SK-N-SH (cell line): ENCODE measurements at regions not wholly inside any gene's neighbourhood (a gene's known extent, or its start where the extent isn't known, plus 50 kb on each side); places are given as distances from the start of the nearest gene placed in this dataset.

Experiments used
- CTCF ChIA-PET: fragments of 300-600, 350-600 bp; formaldehyde crosslinking; extraction: SDS; loops from one replicate; lab custom pipeline; 2021; lab: Yijun Ruan, JAX
- POLR2A ChIA-PET: fragments of 350-600 bp; sonication (Branson Sonifier 250); formaldehyde crosslinking; extraction: SDS; loops from one replicate; lab custom pipeline; 2020; ENCODE audit warnings: antibody characterized with exemption, inconsistent platforms; lab: Yijun Ruan, JAX
- DNase-seq: peaks from one replicate; pipeline ENCODE4 v3.0.0; 2012
- H2AFZ ChIP-seq: fragments of 200-600 bp; sonication (generic); 2 replicates; pipeline ENCODE4 v1.8.1; 2016; ENCODE audit warnings: antibody characterized with exemption, mild to moderate bottlenecking, low read depth
- H3F3A ChIP-seq: fragments of 200-600 bp; sonication (generic); replicated peaks from 2 replicates; pipeline ENCODE3; 2016; ENCODE audit warnings: antibody characterized with exemption, mild to moderate bottlenecking; ENCODE audit not compliant: insufficient read depth
- H3K27ac ChIP-seq, 2 experiments: fragments of 200-500 bp in 1 of 2; fragments of 200-600 bp in 1 of 2; sonication (Bioruptor generic) in 1 of 2; sonication (generic), shearing (Covaris generic) in 1 of 2; 2 replicates each; pipeline versions ENCODE4 v1.5.1 to v1.6.1; 2014 to 2016; ENCODE audit warnings: low read depth in 2 of 2, inconsistent platforms in 1 of 2, low read length in 1 of 2, mild to moderate bottlenecking in 1 of 2, mixed read lengths in 1 of 2
- H3K27me3 ChIP-seq: fragments of 200-600 bp; sonication (generic), shearing (Covaris generic); 2 replicates; pipeline ENCODE4 v1.6.1; 2016; ENCODE audit warnings: mixed run types; ENCODE audit not compliant: insufficient read depth
- H3K36me3 ChIP-seq, 2 experiments: fragments of 200-500 bp in 1 of 2; fragments of 200-600 bp in 1 of 2; sonication (Bioruptor generic) in 1 of 2; sonication (generic) in 1 of 2; replicated peaks in 1 of 2; 2 replicates each; pipeline versions ENCODE3 to v1.5.1; 2014 to 2016; ENCODE audit warnings: low read length in 1 of 2, mild to moderate bottlenecking in 1 of 2; ENCODE audit not compliant: insufficient read depth in 2 of 2, control insufficient read depth in 1 of 2
- H3K4me1 ChIP-seq, 2 experiments: fragments of 200-500 bp in 1 of 2; fragments of 200-600 bp in 1 of 2; sonication (Bioruptor generic) in 1 of 2; sonication (generic), shearing (Covaris generic) in 1 of 2; 2 replicates each; pipeline versions ENCODE4 v1.5.1 to v1.6.1; 2014 to 2016; ENCODE audit warnings: low read depth in 1 of 2, low read length in 1 of 2, mixed run types in 1 of 2; ENCODE audit not compliant: insufficient read depth in 2 of 2, control insufficient read depth in 1 of 2
- H3K4me2 ChIP-seq: fragments of 200-600 bp; sonication (generic), shearing (Covaris generic); 2 replicates; pipeline ENCODE4 v1.6.1; 2017; ENCODE audit warnings: mixed run types
- H3K4me3 ChIP-seq, 2 experiments: fragments of 200-500 bp in 1 of 2; fragments of 200-600 bp in 1 of 2; sonication (Bioruptor generic) in 1 of 2; sonication (generic), shearing (Covaris generic) in 1 of 2; 2 replicates each; pipeline versions ENCODE4 v1.5.1 to v1.8.1; 2014 to 2016; ENCODE audit warnings: low read depth in 2 of 2, inconsistent platforms in 1 of 2, low read length in 1 of 2, mild to moderate bottlenecking in 1 of 2, mixed read lengths in 1 of 2, moderate library complexity in 1 of 2
- H3K79me2 ChIP-seq: fragments of 200-600 bp; sonication (generic); 2 replicates; pipeline ENCODE4 v1.8.1; 2017; ENCODE audit warnings: mild to moderate bottlenecking; ENCODE audit not compliant: insufficient read depth
- H3K9ac ChIP-seq: fragments of 200-600 bp; sonication (generic); 2 replicates; pipeline ENCODE4 v1.6.1; 2017; ENCODE audit warnings: mixed run types
- H3K9me2 ChIP-seq: fragments of 200-600 bp; sonication (generic); 2 replicates; pipeline ENCODE4 v1.6.1; 2017; ENCODE audit warnings: mixed run types
- H3K9me3 ChIP-seq: fragments of 200-600 bp; sonication (generic); 2 replicates; pipeline ENCODE4 v1.6.1; 2017; ENCODE audit warnings: mixed run types, mild to moderate bottlenecking, moderate library complexity
- H4K20me1 ChIP-seq: fragments of 200-600 bp; sonication (generic); 2 replicates; pipeline ENCODE4 v1.6.1; 2017; ENCODE audit warnings: mild to moderate bottlenecking, mixed run types; ENCODE audit not compliant: insufficient read depth
- CHD2 ChIP-seq: fragments of 150-350 bp; IDR thresholded peaks from 2 replicates; pipeline ENCODE4 v1.6.1; 2018; ENCODE audit warnings: low read length; ENCODE audit not compliant: partially characterized antibody
- FOSL2 ChIP-seq: IDR thresholded peaks from 2 replicates; pipeline ENCODE4 v1.4.0; 2012; ENCODE audit warnings: low read depth, mild to moderate bottlenecking, moderate library complexity, borderline replicate concordance
- JUND ChIP-seq: IDR thresholded peaks from 2 replicates; pipeline ENCODE4 v1.4.0; 2012
- MEF2A ChIP-seq: IDR thresholded peaks from 2 replicates; pipeline ENCODE4 v1.4.0; 2012; ENCODE audit warnings: low read depth, borderline replicate concordance
- NFIC ChIP-seq: IDR thresholded peaks from 2 replicates; pipeline ENCODE4 v1.4.0; 2012; ENCODE audit warnings: borderline replicate concordance
- RFX5 ChIP-seq: IDR thresholded peaks from 2 replicates; pipeline ENCODE4 v1.6.1; 2012; ENCODE audit warnings: mild to moderate bottlenecking, improper control_type of control experiment, low read length
- RXRA ChIP-seq: IDR thresholded peaks from 2 replicates; pipeline ENCODE4 v1.4.0; 2012; ENCODE audit warnings: low read depth, mild to moderate bottlenecking, borderline replicate concordance
- SIN3A ChIP-seq: IDR thresholded peaks from 2 replicates; pipeline ENCODE4 v1.6.1; 2012; ENCODE audit warnings: low read depth, mild to moderate bottlenecking, low read length, moderate library complexity, borderline replicate concordance
- SMC3 ChIP-seq: IDR thresholded peaks from 2 replicates; pipeline ENCODE4 v1.6.1; 2012; ENCODE audit warnings: low read depth, low read length, improper control_type of control experiment
- TAF1 ChIP-seq: IDR thresholded peaks from 2 replicates; pipeline ENCODE4 v1.6.1; 2012; ENCODE audit warnings: low read depth, mild to moderate bottlenecking, low read length, moderate library complexity, borderline replicate concordance
- TCF12 ChIP-seq: IDR thresholded peaks from 2 replicates; pipeline ENCODE4 v1.4.0; 2012
- TEAD4 ChIP-seq: IDR thresholded peaks from 2 replicates; pipeline ENCODE4 v1.4.0; 2012; ENCODE audit warnings: mild to moderate bottlenecking, borderline replicate concordance; ENCODE audit not compliant: insufficient read depth
- USF2 ChIP-seq: fragments of 150-350 bp; IDR thresholded peaks from 2 replicates; pipeline ENCODE4 v1.6.1; 2017; ENCODE audit warnings: antibody characterized with exemption, low read length, low read depth, borderline replicate concordance
- WGBS: methylation state at CpG from one replicate; pipeline ENCODE4 v1.1.6; 2017; ENCODE audit warnings: low lambda C conversion rate; 5-methylcytosine and 5-hydroxymethylcytosine counted together
- TF ChIP-seq, protein P1 (sequence below): IDR thresholded peaks from 2 replicates; pipeline ENCODE4 v1.6.1; 2012; ENCODE audit warnings: mild to moderate bottlenecking, low read depth, low read length, moderate library complexity
- TF ChIP-seq, protein P2 (sequence below): IDR thresholded peaks from 2 replicates; pipeline ENCODE4 v1.4.0; 2012; ENCODE audit warnings: low read depth, borderline replicate concordance

DNA sequence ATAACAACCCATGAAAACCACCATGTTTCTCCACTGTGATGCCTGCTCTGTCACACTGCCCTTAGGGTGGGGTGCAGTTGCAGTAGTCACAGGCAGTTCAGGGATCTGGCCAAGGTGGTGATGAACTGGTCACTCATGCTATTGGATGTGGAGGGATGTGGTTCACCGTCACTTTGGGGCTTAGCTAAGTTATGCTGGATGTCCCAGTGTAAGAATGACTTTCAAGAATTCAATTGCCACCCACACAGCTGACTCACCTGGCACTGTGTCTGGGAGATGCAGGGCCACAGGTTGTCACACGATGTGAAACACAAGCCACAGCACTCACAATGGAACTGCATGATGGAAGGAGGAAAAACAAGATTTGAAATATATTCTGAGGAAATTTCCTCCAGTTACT is 146.1 kb upstream of the CTNNB1 start:
- Histone ChIP-seq H3K4me2 (no peak overlapping the region), H3K36me3 (no peaks in the 10 kb centered on the region), H3K27ac (no peak overlapping the region), H3K27me3 (no peaks in the 10 kb centered on the region), H3K79me2 (no peaks in the 10 kb centered on the region), H2AFZ (no peak overlapping the region), H3K9me2 (no peaks in the 10 kb centered on the region), H3K9me3 (no peaks in the 10 kb centered on the region), H3K4me1 (no peaks in the 10 kb centered on the region), H4K20me1 (no peaks in the 10 kb centered on the region), H3K4me3 (no peak overlapping the region), H3F3A (no peaks in the 10 kb centered on the region), H3K9ac (no peak overlapping the region)
- 7% methylated on average over 2 of the region's 2 CpGs for WGBS
- CTCF ChIA-PET = no interaction called here
- no peak for DNase-seq
- TF ChIP-seq USF2 (no peak), JUND (no peak), NFIC (no peak), TEAD4 (no peak), SMC3 (no peak), FOSL2 (no peak), RXRA (no peak), CHD2 (no peak), TAF1 (no peak), TCF12 (no peak), MEF2A (no peak), SIN3A (no peak), RFX5 (no peak)
- TF ChIP-seq, protein P1, sequence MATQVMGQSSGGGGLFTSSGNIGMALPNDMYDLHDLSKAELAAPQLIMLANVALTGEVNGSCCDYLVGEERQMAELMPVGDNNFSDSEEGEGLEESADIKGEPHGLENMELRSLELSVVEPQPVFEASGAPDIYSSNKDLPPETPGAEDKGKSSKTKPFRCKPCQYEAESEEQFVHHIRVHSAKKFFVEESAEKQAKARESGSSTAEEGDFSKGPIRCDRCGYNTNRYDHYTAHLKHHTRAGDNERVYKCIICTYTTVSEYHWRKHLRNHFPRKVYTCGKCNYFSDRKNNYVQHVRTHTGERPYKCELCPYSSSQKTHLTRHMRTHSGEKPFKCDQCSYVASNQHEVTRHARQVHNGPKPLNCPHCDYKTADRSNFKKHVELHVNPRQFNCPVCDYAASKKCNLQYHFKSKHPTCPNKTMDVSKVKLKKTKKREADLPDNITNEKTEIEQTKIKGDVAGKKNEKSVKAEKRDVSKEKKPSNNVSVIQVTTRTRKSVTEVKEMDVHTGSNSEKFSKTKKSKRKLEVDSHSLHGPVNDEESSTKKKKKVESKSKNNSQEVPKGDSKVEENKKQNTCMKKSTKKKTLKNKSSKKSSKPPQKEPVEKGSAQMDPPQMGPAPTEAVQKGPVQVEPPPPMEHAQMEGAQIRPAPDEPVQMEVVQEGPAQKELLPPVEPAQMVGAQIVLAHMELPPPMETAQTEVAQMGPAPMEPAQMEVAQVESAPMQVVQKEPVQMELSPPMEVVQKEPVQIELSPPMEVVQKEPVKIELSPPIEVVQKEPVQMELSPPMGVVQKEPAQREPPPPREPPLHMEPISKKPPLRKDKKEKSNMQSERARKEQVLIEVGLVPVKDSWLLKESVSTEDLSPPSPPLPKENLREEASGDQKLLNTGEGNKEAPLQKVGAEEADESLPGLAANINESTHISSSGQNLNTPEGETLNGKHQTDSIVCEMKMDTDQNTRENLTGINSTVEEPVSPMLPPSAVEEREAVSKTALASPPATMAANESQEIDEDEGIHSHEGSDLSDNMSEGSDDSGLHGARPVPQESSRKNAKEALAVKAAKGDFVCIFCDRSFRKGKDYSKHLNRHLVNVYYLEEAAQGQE = no peak
- TF ChIP-seq, protein P2, sequence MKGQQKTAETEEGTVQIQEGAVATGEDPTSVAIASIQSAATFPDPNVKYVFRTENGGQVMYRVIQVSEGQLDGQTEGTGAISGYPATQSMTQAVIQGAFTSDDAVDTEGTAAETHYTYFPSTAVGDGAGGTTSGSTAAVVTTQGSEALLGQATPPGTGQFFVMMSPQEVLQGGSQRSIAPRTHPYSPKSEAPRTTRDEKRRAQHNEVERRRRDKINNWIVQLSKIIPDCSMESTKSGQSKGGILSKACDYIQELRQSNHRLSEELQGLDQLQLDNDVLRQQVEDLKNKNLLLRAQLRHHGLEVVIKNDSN = no peak
- POLR2A ChIA-PET = no interaction called here
